IPS-NIHi11 (cell line): ENCODE measurements at regions not wholly inside any gene's neighbourhood (a gene's known extent, or its start where the extent isn't known, plus 50 kb on each side); places are given as distances from the start of the nearest gene placed in this dataset.
A peak's percentile ranks its signal among the peaks of the same experiment; 100 is the strongest.
"Not testable (repeated sequence)": the region's sequence is repeated elsewhere in the genome, so short reads cannot be mapped to it uniquely, and the experiment has no call there.

ENCODE experiments used
- DNase-seq: peaks from one replicate; pipeline ENCODE4 v3.0.0; 2012; ENCODE audit warnings: mixed read lengths, low spot score

DNA sequence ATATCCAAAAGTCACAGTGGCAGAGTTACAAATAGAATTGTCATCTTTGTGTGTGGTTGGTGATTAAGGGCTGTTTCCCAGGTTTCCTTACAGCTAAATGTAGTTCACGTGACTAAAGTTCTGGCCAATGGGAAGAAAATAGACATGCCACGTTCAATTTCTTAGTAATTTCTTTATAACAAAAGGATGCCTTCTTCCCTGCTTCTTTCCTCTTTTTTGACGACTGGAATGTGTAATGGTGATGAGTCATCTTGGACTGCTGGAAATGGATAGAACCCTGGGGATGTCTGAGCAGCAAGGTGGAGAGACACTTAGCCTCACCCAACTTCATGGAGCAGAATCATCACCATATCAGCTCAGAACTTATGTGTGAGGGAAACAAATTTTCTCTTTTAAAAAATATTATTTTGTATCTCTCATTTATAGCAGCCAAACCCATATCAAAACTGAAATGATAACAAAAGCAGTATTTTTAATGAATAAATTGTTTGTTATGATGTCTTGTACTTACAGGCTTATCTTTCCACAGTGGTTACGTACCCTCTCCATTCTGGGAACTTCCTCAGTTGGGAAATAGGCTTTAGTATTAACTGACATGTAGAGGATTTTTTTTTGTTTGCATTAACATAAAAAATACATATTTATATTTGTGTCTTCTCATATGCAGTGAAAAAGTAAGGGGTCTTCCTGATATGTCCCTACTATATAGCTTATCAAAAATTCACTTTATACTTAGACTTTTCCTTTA is 91.1 kb upstream of the CDH2 start:
- DNase-seq, result no peak

GRCh38 chr18:28267276-28267675 is 90.3 kb upstream of the CDH2 start:
- DNase-seq, result no peak

GRCh38 chr18:28256166-28256565 is 79.2 kb upstream of the CDH2 start:
- DNase-seq, result no peak

DNA sequence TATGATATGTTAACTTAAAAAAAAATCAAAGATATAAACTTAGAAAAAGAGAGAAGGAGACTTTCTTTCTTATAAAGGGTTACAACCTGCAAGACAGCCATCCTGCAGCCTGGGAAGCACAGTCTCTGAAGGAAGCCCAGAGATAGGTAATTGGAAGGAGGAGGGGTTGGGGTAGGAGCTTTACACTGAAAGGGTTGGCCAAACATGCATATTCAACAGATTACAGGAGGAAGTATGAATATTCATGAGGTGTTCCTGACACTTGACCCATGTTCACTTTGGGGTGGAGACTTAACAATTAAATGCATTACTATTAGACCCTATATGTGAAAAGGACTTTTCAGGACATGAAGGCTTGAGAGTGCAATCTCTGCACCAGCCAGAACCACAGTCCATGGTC is 71.7 kb upstream of the CDH2 start:
- DNase-seq, result peak; percentile 33

GRCh38 chr18:28240626-28241025 is 63.7 kb upstream of the CDH2 start:
- not testable (repeated sequence) for DNase-seq

DNA sequence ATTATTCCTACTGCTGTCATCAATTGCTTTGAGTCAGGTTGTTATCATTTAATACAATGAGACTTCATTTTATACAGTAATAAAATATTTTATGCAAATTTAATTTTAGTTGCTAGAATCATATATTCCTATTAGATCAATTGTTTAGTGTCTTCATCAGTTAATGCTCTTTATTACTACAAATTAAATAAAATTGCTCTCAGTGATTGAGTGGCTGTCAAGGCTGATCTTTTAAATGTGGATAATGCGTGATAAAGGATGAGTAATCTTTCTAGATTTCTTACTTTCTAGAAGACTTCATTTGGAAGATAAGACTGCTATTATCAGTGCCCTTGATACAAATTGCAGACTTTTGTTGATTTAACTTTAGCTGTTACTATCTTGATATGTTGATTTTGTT is 59.6 kb upstream of the CDH2 start:
- DNase-seq, result no peak
